Thyroid gland (tissue), 4 donors: ENCODE measurements at regions not wholly inside any gene's neighbourhood (a gene's known extent, or its start where the extent isn't known, plus 50 kb on each side); places are given as distances from the start of the nearest gene placed in this dataset.

Experiments used
- POLR2A ChIP-seq, 2 donors: fragments of 450-650 bp; IDR thresholded peaks; one replicate each; pipeline ENCODE4 v1.6.1; 2017; ENCODE audit warnings: antibody characterized with exemption in 2 of 2, mild to moderate bottlenecking in 2 of 2, moderate library complexity in 1 of 2
- TF ChIP-seq, protein P1 (sequence below), 6 experiments: fragments of 200-600 bp in 3 of 6; fragments of 450-650 bp in 3 of 6; sonication (generic) in 3 of 6; IDR thresholded peaks; one replicate each; pipeline ENCODE4 v1.5.1; 2016 to 2019; ENCODE audit warnings: antibody characterized with exemption in 6 of 6, mild to moderate bottlenecking in 2 of 6, inconsistent platforms in 1 of 6, moderate library complexity in 1 of 6

DNA sequence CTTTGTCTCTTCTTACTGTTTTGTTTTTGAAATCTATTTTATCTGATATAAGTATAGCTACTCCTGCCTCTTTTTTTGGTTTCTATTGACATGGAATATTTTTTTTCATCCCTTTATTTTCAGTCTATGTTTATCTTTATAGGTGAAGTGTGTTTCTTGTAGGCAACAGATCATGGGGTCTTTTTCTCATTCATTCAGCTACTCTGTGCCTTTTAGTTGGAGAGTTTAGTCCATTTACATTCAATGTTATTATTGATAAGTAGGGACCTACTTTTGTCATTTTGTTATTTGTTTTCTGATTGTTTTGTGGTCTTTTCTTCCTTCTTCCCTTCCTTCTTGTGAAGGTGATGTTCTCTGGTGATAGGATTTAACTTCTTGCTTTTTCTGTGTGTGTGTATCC is 60.0 kb upstream of the STK39 start:
- TF ChIP-seq, protein P1, sequence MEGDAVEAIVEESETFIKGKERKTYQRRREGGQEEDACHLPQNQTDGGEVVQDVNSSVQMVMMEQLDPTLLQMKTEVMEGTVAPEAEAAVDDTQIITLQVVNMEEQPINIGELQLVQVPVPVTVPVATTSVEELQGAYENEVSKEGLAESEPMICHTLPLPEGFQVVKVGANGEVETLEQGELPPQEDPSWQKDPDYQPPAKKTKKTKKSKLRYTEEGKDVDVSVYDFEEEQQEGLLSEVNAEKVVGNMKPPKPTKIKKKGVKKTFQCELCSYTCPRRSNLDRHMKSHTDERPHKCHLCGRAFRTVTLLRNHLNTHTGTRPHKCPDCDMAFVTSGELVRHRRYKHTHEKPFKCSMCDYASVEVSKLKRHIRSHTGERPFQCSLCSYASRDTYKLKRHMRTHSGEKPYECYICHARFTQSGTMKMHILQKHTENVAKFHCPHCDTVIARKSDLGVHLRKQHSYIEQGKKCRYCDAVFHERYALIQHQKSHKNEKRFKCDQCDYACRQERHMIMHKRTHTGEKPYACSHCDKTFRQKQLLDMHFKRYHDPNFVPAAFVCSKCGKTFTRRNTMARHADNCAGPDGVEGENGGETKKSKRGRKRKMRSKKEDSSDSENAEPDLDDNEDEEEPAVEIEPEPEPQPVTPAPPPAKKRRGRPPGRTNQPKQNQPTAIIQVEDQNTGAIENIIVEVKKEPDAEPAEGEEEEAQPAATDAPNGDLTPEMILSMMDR (IDR thresholded peaks at IDR 0.05) = no peak
- TF ChIP-seq POLR2A (IDR thresholded peaks at IDR 0.05) = no peak
